ENCODE measurements at regions not wholly inside any gene's neighbourhood (a gene's known extent, or its start where the extent isn't known, plus 50 kb on each side); places are given as distances from the start of the nearest gene placed in this dataset.

GRCh38 chr3:19052874-19053273 is 95.4 kb upstream of the KCNH8 start:
- TF ChIP-seq EZH2phosphoT487 (IDR thresholded peaks at IDR 0.05; ENCODE audit: insufficient read depth, low read depth) = no peak
- no peak for TF ChIP-seq EZH2 (IDR thresholded peaks at IDR 0.05; ENCODE audit: insufficient read depth, poor library complexity, severe bottlenecking)

Measured in GM23248 (cell line).